SK-N-SH treated with all-trans-retinoic acid at 6 μM for 48 hours (cell line): ENCODE measurements at regions not wholly inside any gene's neighbourhood (a gene's known extent, or its start where the extent isn't known, plus 50 kb on each side); places are given as distances from the start of the nearest gene placed in this dataset.
"Not testable (repeated sequence)": the region's sequence is repeated elsewhere in the genome, so short reads cannot be mapped to it uniquely, and the experiment has no call there.

Experiments used
- ATAC-seq: fragments of 200-7000 bp; cut with Tn5 transposase; 3 replicates; pipeline ENCODE4 v1.9.1; 2020; ENCODE audit warnings: mild to moderate bottlenecking, moderate library complexity
- ARNTL ChIP-seq: fragments of 450-650 bp; formaldehyde crosslinking; IDR thresholded peaks from 2 replicates; pipeline ENCODE4 v1.5.0; 2020; ENCODE audit warnings: low read depth, mild to moderate bottlenecking, moderate library complexity, borderline replicate concordance
- BACH2 ChIP-seq: fragments of 250-450 bp; sonication (Bioruptor Pico); IDR thresholded peaks from 2 replicates; pipeline ENCODE4 v1.9.0; 2021; ENCODE audit warnings: mild to moderate bottlenecking, borderline replicate concordance
- CREB5 ChIP-seq: fragments of 250-450 bp; sonication (Bioruptor Pico); IDR thresholded peaks from 2 replicates; pipeline ENCODE4 v1.5.1; 2020; ENCODE audit warnings: low read depth, mild to moderate bottlenecking, moderate library complexity
- CSDC2 ChIP-seq: fragments of 250-450 bp; sonication (Bioruptor Pico); IDR thresholded peaks from 2 replicates; pipeline ENCODE4 v1.5.0; 2020; ENCODE audit warnings: mild to moderate bottlenecking, moderate library complexity
- CSRNP3 ChIP-seq: fragments of 250-450 bp; sonication (Bioruptor Pico); IDR thresholded peaks from 2 replicates; pipeline ENCODE4 v1.5.1; 2021; ENCODE audit warnings: mild to moderate bottlenecking, moderate library complexity
- ESRRG ChIP-seq: fragments of 250-450 bp; sonication (Bioruptor Pico); IDR thresholded peaks from 2 replicates; pipeline ENCODE4 v1.6.1; 2021; ENCODE audit warnings: mild to moderate bottlenecking
- GLIS3 ChIP-seq: fragments of 250-450 bp; sonication (Bioruptor Pico); IDR thresholded peaks from 2 replicates; pipeline ENCODE4 v1.5.0; 2020; ENCODE audit warnings: mild to moderate bottlenecking, moderate library complexity
- ISL1 ChIP-seq: fragments of 250-450 bp; sonication (Bioruptor Pico); IDR thresholded peaks from 2 replicates; pipeline ENCODE4 v2.1.2; 2022; ENCODE audit warnings: mild to moderate bottlenecking, moderate library complexity
- OSR1 ChIP-seq: fragments of 250-450 bp; sonication (Bioruptor Pico); IDR thresholded peaks from 2 replicates; pipeline ENCODE4 v1.8.0; 2022; ENCODE audit warnings: moderate library complexity, mild to moderate bottlenecking, inconsistent platforms
- PATZ1 ChIP-seq: fragments of 250-450 bp; sonication (Bioruptor Pico); IDR thresholded peaks from 2 replicates; pipeline ENCODE4 v1.8.0; 2020; ENCODE audit warnings: mild to moderate bottlenecking, moderate library complexity, borderline replicate concordance
- POU6F1 ChIP-seq: fragments of 250-450 bp; sonication (Bioruptor Pico); IDR thresholded peaks from 2 replicates; pipeline ENCODE4 v1.8.0; 2021; ENCODE audit warnings: low read depth, mild to moderate bottlenecking, moderate library complexity, borderline replicate concordance
- PPARA ChIP-seq: fragments of 250-450 bp; sonication (Bioruptor Pico); IDR thresholded peaks from 2 replicates; pipeline ENCODE4 v1.5.0; 2020; ENCODE audit warnings: mild to moderate bottlenecking, borderline replicate concordance
- RARB ChIP-seq: fragments of 250-450 bp; sonication (Bioruptor Pico); IDR thresholded peaks from 2 replicates; pipeline ENCODE4 v1.8.0; 2021; ENCODE audit warnings: mild to moderate bottlenecking, moderate library complexity
- SNAI2 ChIP-seq: fragments of 250-450 bp; sonication (Bioruptor Pico); IDR thresholded peaks from 2 replicates; pipeline ENCODE4 v1.5.0; 2020; ENCODE audit warnings: mild to moderate bottlenecking, moderate library complexity
- TOX ChIP-seq: fragments of 250-450 bp; sonication (Bioruptor Pico); IDR thresholded peaks from 2 replicates; pipeline ENCODE4 v1.8.0; 2021; ENCODE audit warnings: mild to moderate bottlenecking, moderate library complexity, borderline replicate concordance
- TSHZ2 ChIP-seq: fragments of 250-450 bp; sonication (Bioruptor Pico); IDR thresholded peaks from 2 replicates; pipeline ENCODE4 v1.5.0; 2020; ENCODE audit warnings: mild to moderate bottlenecking, moderate library complexity
- ZC3H10 ChIP-seq: fragments of 250-450 bp; sonication (Bioruptor Pico); IDR thresholded peaks from 2 replicates; pipeline ENCODE4 v1.5.1; 2021; ENCODE audit warnings: mild to moderate bottlenecking, moderate library complexity
- ZFP3 ChIP-seq: fragments of 250-450 bp; sonication (Bioruptor Pico); IDR thresholded peaks from 2 replicates; pipeline ENCODE4 v1.5.0; 2020; ENCODE audit warnings: mild to moderate bottlenecking, moderate library complexity
- ZFP30 ChIP-seq: fragments of 450-650 bp; formaldehyde crosslinking; IDR thresholded peaks from 2 replicates; pipeline ENCODE4 v1.5.0; 2022; ENCODE audit warnings: mild to moderate bottlenecking, moderate library complexity
- ZNF565 ChIP-seq: fragments of 450-650 bp; formaldehyde crosslinking; conservative IDR thresholded peaks from 2 replicates; pipeline ENCODE4 v1.5.0; 2020; ENCODE audit warnings: low read depth, mild to moderate bottlenecking, moderate library complexity
- ZNF70 ChIP-seq: fragments of 450-650 bp; formaldehyde crosslinking; IDR thresholded peaks from 2 replicates; pipeline ENCODE4 v1.5.0; 2020; ENCODE audit warnings: mild to moderate bottlenecking, moderate library complexity

- TF ChIP-seq RARB: no peak
- no peak for TF ChIP-seq ZNF565
- TF ChIP-seq CSDC2 (CRISPR knock-in tag): no peak
- no peak for TF ChIP-seq ZNF70
- no peak for TF ChIP-seq ESRRG (CRISPR knock-in tag)
- no peak for TF ChIP-seq OSR1 (CRISPR knock-in tag)
- TF ChIP-seq PATZ1 (CRISPR knock-in tag): no peak
- TF ChIP-seq POU6F1 (CRISPR knock-in tag): no peak
- no peak for TF ChIP-seq SNAI2 (CRISPR knock-in tag)
- TF ChIP-seq ISL1 (CRISPR knock-in tag): no peak
- no peak for TF ChIP-seq TOX
- TF ChIP-seq CREB5: no peak
- TF ChIP-seq ZFP3 (CRISPR knock-in tag): no peak
- TF ChIP-seq BACH2 (CRISPR knock-in tag): no peak
- no peak for TF ChIP-seq GLIS3 (CRISPR knock-in tag)
- TF ChIP-seq ARNTL (CRISPR knock-in tag): no peak
- TF ChIP-seq PPARA (CRISPR knock-in tag): no peak
- TF ChIP-seq ZFP30: no peak
- ATAC-seq: no peak
Observed at GRCh38 chr4:187692626-187693025, 302.9 kb upstream of the ZFP42 start.

- ATAC-seq: not testable (repeated sequence)
Observed at GRCh38 chr4:187695531-187695930, 300.0 kb upstream of the ZFP42 start.

- ATAC-seq: no peak
- no peak for TF ChIP-seq BACH2 (CRISPR knock-in tag)
- TF ChIP-seq ZFP30: no peak
- TF ChIP-seq ZNF70: no peak
- no peak for TF ChIP-seq PPARA (CRISPR knock-in tag)
- TF ChIP-seq TOX: no peak
- no peak for TF ChIP-seq ARNTL (CRISPR knock-in tag)
- TF ChIP-seq ZFP3 (CRISPR knock-in tag): no peak
- TF ChIP-seq, all 23 proteins: peak for 0
Observed at GRCh38 chr4:187711586-187711985, 284.0 kb upstream of the ZFP42 start.

- no peak for TF ChIP-seq CSDC2 (CRISPR knock-in tag)
- no peak for TF ChIP-seq ESRRG (CRISPR knock-in tag)
- no peak for TF ChIP-seq SNAI2 (CRISPR knock-in tag)
- no peak for TF ChIP-seq POU6F1 (CRISPR knock-in tag)
- TF ChIP-seq PATZ1 (CRISPR knock-in tag): no peak
- no peak for TF ChIP-seq ZC3H10 (CRISPR knock-in tag)
- TF ChIP-seq GLIS3 (CRISPR knock-in tag): no peak
- no peak for TF ChIP-seq ZNF565
- no peak for ATAC-seq
Observed at GRCh38 chr4:187714957-187715356, 280.6 kb upstream of the ZFP42 start.

GRCh38 chr4:187715466-187715865, 280.1 kb upstream of the ZFP42 start:
- TF ChIP-seq GLIS3 (CRISPR knock-in tag) (no peak), CSRNP3 (CRISPR knock-in tag) (no peak), TSHZ2 (CRISPR knock-in tag) (no peak)
- ATAC-seq: no peak
